H9 (cell line): ENCODE measurements at regions not wholly inside any gene's neighbourhood (a gene's known extent, or its start where the extent isn't known, plus 50 kb on each side); places are given as distances from the start of the nearest gene placed in this dataset.

Experiments
- DNase-seq: peaks from one replicate; pipeline ENCODE4 v3.0.0-alpha.2; 2017
- H2AFZ ChIP-seq: one replicate; pipeline ENCODE4 v1.6.1; 2013; ENCODE audit warnings: mild to moderate bottlenecking, low read length, control low read depth, moderate library complexity
- H2AK5ac ChIP-seq: 2 replicates; pipeline ENCODE4 v1.6.1; 2013; ENCODE audit warnings: low read length, control low read depth, mixed read lengths; ENCODE audit not compliant: insufficient read length
- H2BK120ac ChIP-seq: one replicate; pipeline ENCODE4 v1.6.1; 2013; ENCODE audit warnings: low read depth, mild to moderate bottlenecking, low read length, control low read depth, inconsistent platforms; ENCODE audit not compliant: poor library complexity, severe bottlenecking
- H2BK12ac ChIP-seq: 2 replicates; pipeline ENCODE4 v1.6.1; 2013; ENCODE audit warnings: low read length, control low read depth, mixed read lengths, low read depth; ENCODE audit not compliant: insufficient read length
- H2BK15ac ChIP-seq: 2 replicates; pipeline ENCODE4 v1.6.1; 2013; ENCODE audit warnings: low read depth, low read length, control low read depth
- H2BK20ac ChIP-seq: one replicate; pipeline ENCODE4 v1.6.1; 2013; ENCODE audit warnings: low read depth, mild to moderate bottlenecking, low read length, control low read depth, inconsistent platforms; ENCODE audit not compliant: poor library complexity, severe bottlenecking
- H2BK5ac ChIP-seq: 2 replicates; pipeline ENCODE4 v1.6.1; 2013; ENCODE audit warnings: low read length, control low read depth, mixed read lengths; ENCODE audit not compliant: insufficient read length
- H3K14ac ChIP-seq: 2 replicates; pipeline ENCODE4 v1.6.1; 2013; ENCODE audit warnings: low read length, control low read depth; ENCODE audit not compliant: insufficient read depth
- H3K18ac ChIP-seq: 2 replicates; pipeline ENCODE4 v1.6.1; 2013; ENCODE audit warnings: low read depth, mild to moderate bottlenecking, mixed read lengths, low read length, control low read depth; ENCODE audit not compliant: insufficient read length
- H3K23ac ChIP-seq: 2 replicates; pipeline ENCODE4 v1.6.1; 2013; ENCODE audit warnings: low read length, control low read depth, mixed read lengths, low read depth; ENCODE audit not compliant: insufficient read length
- H3K23me2 ChIP-seq: 2 replicates; pipeline ENCODE4 v1.6.1; 2013; ENCODE audit warnings: low read depth, mild to moderate bottlenecking, mixed read lengths, low read length, control low read depth; ENCODE audit not compliant: insufficient read length, poor library complexity, severe bottlenecking
- H3K27ac ChIP-seq: 2 replicates; pipeline ENCODE4 v1.5.1; 2013; ENCODE audit warnings: low read length, control low read depth, mixed read lengths, low read depth; ENCODE audit not compliant: insufficient read length
- H3K27me3 ChIP-seq: 2 replicates; pipeline ENCODE4 v1.6.1; 2013; ENCODE audit warnings: low read length, control low read depth, inconsistent platforms; ENCODE audit not compliant: insufficient read depth
- H3K4ac ChIP-seq: 2 replicates; pipeline ENCODE4 v1.6.1; 2013; ENCODE audit warnings: low read depth, mild to moderate bottlenecking, control low read depth, inconsistent platforms, low read length, moderate library complexity
- H3K4me1 ChIP-seq: 2 replicates; pipeline ENCODE4 v1.6.1; 2013; ENCODE audit warnings: low read length, control low read depth, inconsistent platforms; ENCODE audit not compliant: insufficient read depth
- H3K4me2 ChIP-seq: 2 replicates; pipeline ENCODE4 v1.6.1; 2013; ENCODE audit warnings: low read length, control low read depth, mixed read lengths; ENCODE audit not compliant: insufficient read length, insufficient read depth
- H3K56ac ChIP-seq: 2 replicates; pipeline ENCODE4 v1.6.1; 2013; ENCODE audit warnings: low read depth, mild to moderate bottlenecking, mixed read lengths, low read length, control low read depth; ENCODE audit not compliant: insufficient read length
- H3K79me1 ChIP-seq: 2 replicates; pipeline ENCODE4 v1.6.1; 2013; ENCODE audit warnings: low read depth, mild to moderate bottlenecking, moderate library complexity, low read length, control low read depth, inconsistent platforms; ENCODE audit not compliant: insufficient read depth, poor library complexity, severe bottlenecking
- H3K79me2 ChIP-seq: 2 replicates; pipeline ENCODE4 v1.6.1; 2013; ENCODE audit warnings: low read length, control low read depth, inconsistent platforms; ENCODE audit not compliant: insufficient read depth
- H3K9ac ChIP-seq: 2 replicates; pipeline ENCODE4 v1.6.1; 2013; ENCODE audit warnings: low read length, control low read depth, mixed read lengths; ENCODE audit not compliant: insufficient read length; ENCODE audit errors: extremely low read depth
- H3K9me3 ChIP-seq: one replicate; pipeline ENCODE4 v1.6.1; 2013; ENCODE audit warnings: low read depth, low read length, inconsistent platforms; ENCODE audit not compliant: control insufficient read depth
- H3T11ph ChIP-seq: one replicate; pipeline ENCODE4 v1.6.1; 2013; ENCODE audit warnings: mild to moderate bottlenecking, low read length, control low read depth, inconsistent platforms
- H4K20me1 ChIP-seq: one replicate; pipeline ENCODE4 v1.6.1; 2013; ENCODE audit not compliant: control insufficient read depth, insufficient read length, insufficient read depth
- H4K5ac ChIP-seq: 2 replicates; pipeline ENCODE4 v1.6.1; 2013; ENCODE audit warnings: low read depth, mild to moderate bottlenecking, mixed read lengths, low read length, control low read depth; ENCODE audit not compliant: insufficient read length
- H4K8ac ChIP-seq: replicated peaks from 2 replicates; pipeline ENCODE4 v1.6.1; 2013; ENCODE audit warnings: low read length, control low read depth, mixed read lengths, low read depth; ENCODE audit not compliant: insufficient read length
- H4K91ac ChIP-seq: 2 replicates; pipeline ENCODE4 v1.6.1; 2013; ENCODE audit warnings: low read depth, mild to moderate bottlenecking, moderate library complexity, mixed read lengths, low read length, control low read depth; ENCODE audit not compliant: insufficient read length
- H3K27ac Mint-ChIP-seq, 3 experiments: 2 replicates in 2 of 3; 3 replicates in 1 of 3; pipeline ENCODE4 v1.8.0; 2020 to 2021; ENCODE audit warnings: mixed read lengths in 3 of 3, mild to moderate bottlenecking in 1 of 3, moderate library complexity in 1 of 3
- H3K27me3 Mint-ChIP-seq: 2 replicates; pipeline ENCODE4 v1.8.0; 2021; ENCODE audit warnings: low read depth, mild to moderate bottlenecking, moderate library complexity, mixed read lengths
- H3K36me3 Mint-ChIP-seq, 3 experiments: 2 replicates in 2 of 3; 3 replicates in 1 of 3; pipeline ENCODE4 v1.8.0; 2020 to 2021; ENCODE audit warnings: low read depth in 3 of 3, mixed read lengths in 3 of 3; ENCODE audit not compliant: insufficient read depth in 1 of 3
- H3K4me1 Mint-ChIP-seq, 2 experiments: 2 replicates each; pipeline ENCODE4 v1.8.0; 2020; ENCODE audit warnings: mixed read lengths in 2 of 2
- H3K4me3 Mint-ChIP-seq, 2 experiments: 2 replicates in 1 of 2; 3 replicates in 1 of 2; pipeline ENCODE4 v1.8.0; 2020 to 2021; ENCODE audit warnings: mild to moderate bottlenecking in 2 of 2, mixed read lengths in 2 of 2, moderate library complexity in 1 of 2
- H3K9me3 Mint-ChIP-seq, 2 experiments: 2 replicates in 1 of 2; 3 replicates in 1 of 2; pipeline ENCODE4 v1.8.0; 2020; ENCODE audit warnings: mild to moderate bottlenecking in 2 of 2, mixed read lengths in 2 of 2, moderate library complexity in 1 of 2
- CTCF ChIP-seq: fragments of 200-600 bp; sonication (generic); conservative IDR thresholded peaks from 3 replicates; pipeline ENCODE4 v1.8.0; 2021; ENCODE audit warnings: antibody characterized with exemption, mild to moderate bottlenecking
- WGBS: extraction: QIAGEN DNeasy Blood & Tissue Kit; methylation state at CpG from one replicate; pipeline ENCODE4 v1.1.7; 2013; ENCODE audit warnings: missing lambda C conversion rate, low lambda C conversion rate, mixed read lengths; ENCODE audit not compliant: insufficient read length; ENCODE audit errors: extremely low coverage; 5-methylcytosine and 5-hydroxymethylcytosine counted together

- no peak overlapping the region for H3K23ac ChIP-seq
- 0 out of 2 replicates have a peak, but pooled peaks cover 1% of the 10 kb centered on the region for H3K4me1 ChIP-seq
- no peak overlapping the region for H3K4me3 Mint-ChIP-seq
- no peak overlapping the region for H4K8ac ChIP-seq
- H3K18ac ChIP-seq = no peak overlapping the region
- no peak overlapping the region for H2AK5ac ChIP-seq
- no peaks in the 10 kb centered on the region for H3K27me3 ChIP-seq
- H2AFZ ChIP-seq = no peak overlapping the region
- no peak overlapping the region for H2BK5ac ChIP-seq
- no peak overlapping the region for H2BK120ac ChIP-seq
- no peak overlapping the region for H2BK15ac ChIP-seq
- H3K79me2 ChIP-seq = no peaks in the 10 kb centered on the region
- no peak overlapping the region for H3K4me2 ChIP-seq
- H3K9ac ChIP-seq = no peak overlapping the region
- no peaks in the 10 kb centered on the region for H4K20me1 ChIP-seq
- no peak overlapping the region for H2BK20ac ChIP-seq
- H3K27ac ChIP-seq = no peak overlapping the region
- no peak overlapping the region for H3K56ac ChIP-seq
- no peak overlapping the region for H4K5ac ChIP-seq
- H3K36me3 Mint-ChIP-seq = peaks cover 0 to 5% (median 0%) of the 10 kb centered on the region in 3 experiments; a peak in 3 of 7 replicates
- no peak overlapping the region for H3K4ac ChIP-seq
- no peak for TF ChIP-seq CTCF
- no peak for DNase-seq
- no peak overlapping the region for H2BK12ac ChIP-seq
- no peaks in the 10 kb centered on the region for H3K9me3 ChIP-seq
- H3K79me1 ChIP-seq = no peaks in the 10 kb centered on the region
- no peak overlapping the region for H3K14ac ChIP-seq
- no peaks in the 10 kb centered on the region; the same call in 1 of the 2 replicates for H3K27me3 Mint-ChIP-seq
- H3K4me1 Mint-ChIP-seq = peaks cover 28 to 37% of the 10 kb centered on the region in 2 experiments
- no peaks in the 10 kb centered on the region for H3K23me2 ChIP-seq
- H3T11ph ChIP-seq = no peak overlapping the region
- H4K91ac ChIP-seq = no peak overlapping the region
- no peak overlapping the region for H3K27ac Mint-ChIP-seq
- WGBS = no CpG with 5 or more reads among the region's 4 CpGs
- H3K9me3 Mint-ChIP-seq = peaks cover 0 to 7% of the 10 kb centered on the region in 2 experiments; a peak in 2 of 5 replicates
Measured at GRCh38 chr2:128534688-128535392, 216.2 kb upstream of the HS6ST1 start.
